Hematopoietic multipotent progenitor cell treated with erythropoietin and hydrocortisone succinate and interleukin-3 and kit ligand, for 8 days (in vitro differentiated cells): ENCODE measurements at regions not wholly inside any gene's neighbourhood (a gene's known extent, or its start where the extent isn't known, plus 50 kb on each side); places are given as distances from the start of the nearest gene placed in this dataset.
"Not testable (repeated sequence)": the region's sequence is repeated elsewhere in the genome, so short reads cannot be mapped to it uniquely, and the experiment has no call there.

ENCODE experiments used
- DNase-seq: peaks from one replicate; pipeline ENCODE4 v3.0.0-alpha.2; 2015

- DNase-seq, result no peak
These were observed 430.4 kb downstream of the IRS2 start for GRCh38 chr13:109355875-109356434.

GRCh38 chr13:109355166-109355565 lies 431.2 kb downstream of the IRS2 start:
- DNase-seq, result no peak

GRCh38 chr13:109351236-109351635 lies 435.1 kb downstream of the IRS2 start:
- no peak for DNase-seq

- no peak for DNase-seq
These were observed 437.7 kb downstream of the IRS2 start for GRCh38 chr13:109348519-109349258.

- no peak for DNase-seq
These were observed 440.3 kb downstream of the IRS2 start for GRCh38 chr13:109346060-109346459.

- DNase-seq, result no peak
These were observed 440.9 kb downstream of the IRS2 start for GRCh38 chr13:109345433-109345941.

- no peak for DNase-seq
These were observed 441.7 kb downstream of the IRS2 start for GRCh38 chr13:109344552-109345157.

- no peak for DNase-seq
These were observed 449.7 kb downstream of the IRS2 start for GRCh38 chr13:109336730-109337129.

- no peak for DNase-seq
These were observed 452.3 kb downstream of the IRS2 start for GRCh38 chr13:109333893-109334651.

- no peak for DNase-seq
These were observed 453.6 kb downstream of the IRS2 start for GRCh38 chr13:109332506-109333499.

GRCh38 chr13:109331898-109332297 lies 454.5 kb downstream of the IRS2 start:
- DNase-seq, result no peak

GRCh38 chr13:109331011-109331433 lies 455.4 kb downstream of the IRS2 start:
- no peak for DNase-seq

GRCh38 chr13:109330123-109330522 lies 456.3 kb downstream of the IRS2 start:
- no peak for DNase-seq

GRCh38 chr13:109329175-109329574 lies 457.2 kb downstream of the IRS2 start:
- DNase-seq, result no peak

GRCh38 chr13:109326601-109327000 lies 459.8 kb downstream of the IRS2 start:
- DNase-seq, result no peak

- DNase-seq, result no peak
These were observed 463.0 kb downstream of the IRS2 start for GRCh38 chr13:109323338-109323737.

- no peak for DNase-seq
These were observed 467.3 kb downstream of the IRS2 start for GRCh38 chr13:109318945-109319590.

- no peak for DNase-seq
These were observed 470.9 kb downstream of the IRS2 start for GRCh38 chr13:109315481-109315880.

- DNase-seq, result no peak
These were observed 472.3 kb downstream of the IRS2 start for GRCh38 chr13:109314101-109314500.

- DNase-seq, result no peak
These were observed 474.0 kb downstream of the IRS2 start for GRCh38 chr13:109312399-109312798.

GRCh38 chr13:109311431-109311976 lies 474.9 kb downstream of the IRS2 start:
- not testable (repeated sequence) for DNase-seq
